HepG2 (cell line): ENCODE measurements at regions not wholly inside any gene's neighbourhood (a gene's known extent, or its start where the extent isn't known, plus 50 kb on each side); places are given as distances from the start of the nearest gene placed in this dataset.

Experiments used
- DR1 ChIP-seq: sonication (generic); formaldehyde crosslinking; IDR thresholded peaks from 2 replicates; pipeline ENCODE4 v1.8.0; 2021; ENCODE audit warnings: mild to moderate bottlenecking, missing genetic modification reagents, inconsistent platforms
- ELF3 ChIP-seq: IDR thresholded peaks from 2 replicates; pipeline ENCODE4 v1.6.1; 2016; ENCODE audit warnings: missing genetic modification reagents, missing compliant biosample characterization
- ZBTB21 ChIP-seq: sonication (generic); formaldehyde crosslinking; IDR thresholded peaks from 2 replicates; pipeline ENCODE4 v1.4.0; 2020; ENCODE audit warnings: missing genetic modification reagents

DNA sequence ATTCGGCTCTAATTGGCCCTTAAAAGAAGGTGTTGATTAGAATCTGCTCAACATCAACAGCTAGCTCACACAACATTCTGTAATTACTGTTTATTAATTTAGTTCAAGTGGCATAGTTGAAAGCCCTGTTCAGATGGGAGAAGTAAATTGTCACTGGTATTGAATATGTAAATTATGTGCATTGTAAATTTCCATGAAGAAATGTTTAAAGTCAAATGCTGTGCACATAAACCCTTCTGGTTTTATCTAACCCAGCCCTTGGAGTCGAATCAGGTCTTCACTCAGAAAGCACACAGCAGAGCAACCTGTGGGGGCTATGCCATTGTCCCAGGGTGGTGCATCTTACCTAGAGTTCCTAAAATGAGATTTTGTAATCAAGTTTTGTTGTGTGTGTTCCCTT, 65.4 kb upstream of the LMO4 start:
- TF ChIP-seq DR1 (CRISPR knock-in tag) = no peak
- no peak for TF ChIP-seq ZBTB21
- TF ChIP-seq ELF3 (CRISPR knock-in tag) = no peak
